Neural progenitor cell (in vitro differentiated cells): ENCODE measurements at regions not wholly inside any gene's neighbourhood (a gene's known extent, or its start where the extent isn't known, plus 50 kb on each side); places are given as distances from the start of the nearest gene placed in this dataset.

Source experiments
- CTCF ChIP-seq: fragments of 200-600 bp; sonication (generic); IDR thresholded peaks from 2 replicates; pipeline ENCODE4 v1.5.1; 2017; ENCODE audit warnings: antibody characterized with exemption, mild to moderate bottlenecking
- EZH2 ChIP-seq: fragments of 200-600 bp; sonication (generic); IDR thresholded peaks from 2 replicates; pipeline ENCODE4 v1.6.1; 2017; ENCODE audit warnings: antibody characterized with exemption, mild to moderate bottlenecking, moderate library complexity

GRCh38 chr3:70612920-70613319 is 300.5 kb upstream of the MDFIC2 start:
- no peak for TF ChIP-seq CTCF
- TF ChIP-seq EZH2 = no peak
